GM10266 (cell line): ENCODE measurements at regions not wholly inside any gene's neighbourhood (a gene's known extent, or its start where the extent isn't known, plus 50 kb on each side); places are given as distances from the start of the nearest gene placed in this dataset.

Experiments
- DNase-seq: peaks from one replicate; pipeline ENCODE4 v3.0.0; 2012; ENCODE audit errors: extremely low spot score
- TF ChIP-seq, protein P1 (sequence below): IDR thresholded peaks from 2 replicates; pipeline ENCODE4 v1.5.1; 2012; ENCODE audit warnings: mild to moderate bottlenecking, low read depth; ENCODE audit not compliant: control insufficient read depth, insufficient read depth; ENCODE audit errors: missing control alignments

DNA sequence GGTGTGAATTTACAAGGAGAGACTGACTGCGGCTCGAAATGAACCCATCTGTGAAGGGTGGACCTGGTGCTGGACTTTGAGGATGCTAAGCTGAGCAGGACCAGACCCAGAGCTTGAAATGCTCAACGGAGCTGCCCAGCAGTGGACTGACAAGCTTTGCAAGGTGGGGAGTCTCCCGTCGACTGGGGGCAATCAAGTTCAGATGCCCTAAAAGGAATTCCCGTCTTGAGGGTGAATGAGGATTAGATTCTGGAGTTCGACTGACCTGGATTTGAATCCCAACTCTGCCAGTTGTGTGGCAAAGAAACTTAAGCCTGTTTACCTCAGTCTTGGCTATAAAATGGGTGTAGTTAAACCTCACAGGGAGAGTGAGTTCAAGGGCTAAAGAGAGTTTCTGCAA lies 204.4 kb upstream of the LHX5 start:
- TF ChIP-seq, protein P1, sequence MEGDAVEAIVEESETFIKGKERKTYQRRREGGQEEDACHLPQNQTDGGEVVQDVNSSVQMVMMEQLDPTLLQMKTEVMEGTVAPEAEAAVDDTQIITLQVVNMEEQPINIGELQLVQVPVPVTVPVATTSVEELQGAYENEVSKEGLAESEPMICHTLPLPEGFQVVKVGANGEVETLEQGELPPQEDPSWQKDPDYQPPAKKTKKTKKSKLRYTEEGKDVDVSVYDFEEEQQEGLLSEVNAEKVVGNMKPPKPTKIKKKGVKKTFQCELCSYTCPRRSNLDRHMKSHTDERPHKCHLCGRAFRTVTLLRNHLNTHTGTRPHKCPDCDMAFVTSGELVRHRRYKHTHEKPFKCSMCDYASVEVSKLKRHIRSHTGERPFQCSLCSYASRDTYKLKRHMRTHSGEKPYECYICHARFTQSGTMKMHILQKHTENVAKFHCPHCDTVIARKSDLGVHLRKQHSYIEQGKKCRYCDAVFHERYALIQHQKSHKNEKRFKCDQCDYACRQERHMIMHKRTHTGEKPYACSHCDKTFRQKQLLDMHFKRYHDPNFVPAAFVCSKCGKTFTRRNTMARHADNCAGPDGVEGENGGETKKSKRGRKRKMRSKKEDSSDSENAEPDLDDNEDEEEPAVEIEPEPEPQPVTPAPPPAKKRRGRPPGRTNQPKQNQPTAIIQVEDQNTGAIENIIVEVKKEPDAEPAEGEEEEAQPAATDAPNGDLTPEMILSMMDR: no peak
- DNase-seq: no peak

DNA sequence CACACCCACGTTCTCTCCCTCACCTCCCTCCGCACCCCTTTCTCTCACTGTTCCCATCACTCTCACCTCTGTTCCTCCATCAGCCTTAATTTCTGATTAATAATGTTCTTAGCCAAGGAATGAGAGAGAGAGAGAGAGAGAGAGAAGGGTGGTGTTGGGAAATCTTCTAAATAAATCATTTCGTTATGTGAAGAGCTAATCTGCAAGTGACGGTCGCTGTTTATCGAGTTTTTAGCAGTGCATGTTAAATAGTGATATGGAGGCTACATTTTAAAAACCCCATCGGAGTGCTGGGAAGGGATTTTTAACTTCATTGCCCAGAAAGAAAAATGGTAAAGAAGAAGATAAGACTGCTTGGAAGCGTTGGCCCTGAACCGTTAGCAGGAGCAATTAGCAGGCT lies 203.3 kb upstream of the LHX5 start:
- no peak for DNase-seq
- TF ChIP-seq, protein P1: no peak

DNA sequence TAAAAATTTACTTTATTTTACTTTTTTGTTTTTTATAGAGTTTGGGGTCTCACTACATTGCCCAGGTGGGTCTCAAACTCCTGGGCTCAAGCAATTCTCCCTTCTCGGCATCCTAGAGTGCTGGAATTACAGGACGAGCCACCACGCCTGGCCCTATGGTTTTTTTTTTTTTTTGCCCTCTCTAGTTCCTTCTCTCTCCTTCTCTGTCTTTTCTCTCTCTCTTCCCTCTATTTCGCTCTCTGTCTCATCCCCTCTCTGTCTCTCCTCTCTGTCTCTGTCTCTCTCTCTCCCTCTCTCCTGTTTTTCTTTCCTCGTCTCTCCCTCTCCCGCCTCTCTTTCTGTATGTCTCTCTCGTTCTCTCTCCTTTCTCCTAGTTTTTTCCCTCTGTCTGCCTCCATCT lies 202.6 kb upstream of the LHX5 start:
- TF ChIP-seq, protein P1: no peak
- no peak for DNase-seq

DNA sequence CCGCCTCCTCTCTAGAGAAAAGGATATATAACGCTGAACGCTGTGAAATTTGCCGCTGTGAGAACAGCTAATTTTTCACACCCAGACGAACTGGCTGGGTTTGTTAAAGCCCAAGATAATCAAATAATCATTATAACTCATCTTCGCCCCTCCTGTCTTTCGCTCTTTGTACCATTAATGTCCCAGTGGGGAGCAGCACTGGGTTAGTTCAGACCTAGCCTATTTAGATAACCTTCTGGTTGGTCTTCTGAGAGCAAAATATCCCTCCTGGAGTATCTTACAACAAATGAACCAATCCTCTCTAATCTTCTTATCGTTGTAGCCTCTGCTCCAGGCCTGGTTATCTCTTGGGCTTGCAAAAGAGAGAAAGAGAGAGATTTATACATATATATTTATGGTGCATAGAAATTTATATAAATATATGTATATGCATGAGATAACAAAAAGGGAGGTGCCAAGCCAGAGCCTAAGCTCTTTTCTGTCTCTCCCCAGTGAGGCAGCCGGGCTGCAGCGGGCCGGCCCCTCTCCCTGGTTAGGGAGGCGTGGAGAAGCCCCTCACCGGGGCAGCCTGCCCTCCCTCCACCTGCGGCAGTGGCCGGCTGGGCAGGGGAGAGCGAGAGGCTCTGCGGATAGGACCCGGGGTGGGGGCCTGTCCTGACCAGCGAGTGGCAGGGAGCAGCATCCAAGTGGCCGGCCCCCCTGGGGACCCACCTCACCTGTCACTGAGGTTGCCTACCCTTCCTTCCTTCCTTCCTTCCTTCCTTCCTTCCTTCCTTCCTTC lies 202.0 kb upstream of the LHX5 start:
- DNase-seq: no peak
- TF ChIP-seq, protein P1: no peak

DNA sequence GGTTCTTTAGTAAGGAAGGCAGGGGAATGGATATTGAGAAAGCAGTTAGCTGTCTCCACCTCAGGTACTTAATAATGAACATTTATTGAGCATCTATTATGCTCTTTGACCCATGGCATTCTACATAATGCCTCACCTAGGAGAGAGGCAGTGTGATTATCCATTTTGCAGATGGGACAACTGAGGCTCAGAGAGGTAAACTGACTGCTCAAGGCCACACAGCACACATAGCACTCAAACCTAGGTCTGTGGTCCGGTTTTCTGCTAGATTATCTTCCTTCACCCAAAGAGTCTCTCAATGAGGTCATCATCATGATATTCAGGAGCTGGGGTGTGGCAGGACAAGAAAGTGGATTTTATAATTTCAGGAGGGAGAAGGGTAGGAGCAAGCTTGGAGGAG lies 199.1 kb upstream of the LHX5 start:
- TF ChIP-seq, protein P1: no peak
- no peak for DNase-seq

DNA sequence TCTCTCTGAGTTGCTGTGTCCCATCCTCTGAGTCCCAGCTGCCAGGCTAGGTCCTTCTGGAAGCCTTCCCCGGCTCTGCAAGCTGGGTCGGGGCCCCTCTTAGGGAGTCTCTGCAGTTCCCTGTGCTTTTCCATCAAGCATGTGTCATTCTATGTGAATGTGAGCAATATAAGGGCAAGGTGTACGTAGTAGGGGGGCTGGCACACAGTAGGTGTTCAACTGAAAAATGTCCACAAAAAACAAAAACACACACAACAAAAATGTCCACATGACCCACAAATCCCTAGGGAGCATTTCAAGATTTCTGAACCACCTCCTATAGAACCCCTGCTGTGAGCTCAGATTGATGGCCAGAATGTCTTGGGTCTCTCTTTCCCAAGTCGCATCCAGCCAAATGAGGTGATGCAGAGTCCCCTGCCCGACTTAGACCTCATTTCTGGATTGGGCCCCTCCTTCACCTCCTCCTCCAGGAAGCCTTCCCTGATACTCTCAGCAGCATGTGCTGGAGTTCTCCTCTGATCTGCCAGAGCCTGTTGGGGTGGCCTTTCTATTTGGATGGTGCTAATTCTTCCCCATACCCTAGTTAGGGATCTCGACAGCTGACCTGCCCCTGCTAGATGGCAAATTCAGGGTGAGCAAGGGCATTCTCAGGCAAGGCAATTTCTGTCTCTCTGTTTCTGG lies 196.1 kb upstream of the LHX5 start:
- TF ChIP-seq, protein P1: no peak
- DNase-seq: no peak

DNA sequence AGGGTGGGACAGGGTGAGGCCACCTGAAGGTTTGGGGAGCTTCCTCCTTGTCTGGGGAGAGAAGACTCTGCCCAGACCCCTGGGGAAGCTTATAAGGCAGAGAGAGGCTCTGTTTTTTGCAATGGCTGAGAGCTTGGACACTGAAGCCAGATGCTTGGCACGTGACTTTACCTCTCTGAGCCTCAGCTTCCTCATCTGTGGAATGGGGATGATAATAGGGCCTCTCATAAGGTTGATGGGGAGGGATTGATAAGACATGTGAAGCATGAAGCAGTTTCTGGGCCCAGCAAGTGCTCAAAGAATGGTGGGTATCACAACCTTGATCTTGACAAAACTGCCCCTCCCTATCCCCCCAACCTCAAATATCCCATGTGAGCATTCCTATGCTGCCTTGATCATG lies 195.4 kb upstream of the LHX5 start:
- TF ChIP-seq, protein P1: no peak
- DNase-seq: no peak
